ENCODE measurements at regions not wholly inside any gene's neighbourhood (a gene's known extent, or its start where the extent isn't known, plus 50 kb on each side); places are given as distances from the start of the nearest gene placed in this dataset.

DNA sequence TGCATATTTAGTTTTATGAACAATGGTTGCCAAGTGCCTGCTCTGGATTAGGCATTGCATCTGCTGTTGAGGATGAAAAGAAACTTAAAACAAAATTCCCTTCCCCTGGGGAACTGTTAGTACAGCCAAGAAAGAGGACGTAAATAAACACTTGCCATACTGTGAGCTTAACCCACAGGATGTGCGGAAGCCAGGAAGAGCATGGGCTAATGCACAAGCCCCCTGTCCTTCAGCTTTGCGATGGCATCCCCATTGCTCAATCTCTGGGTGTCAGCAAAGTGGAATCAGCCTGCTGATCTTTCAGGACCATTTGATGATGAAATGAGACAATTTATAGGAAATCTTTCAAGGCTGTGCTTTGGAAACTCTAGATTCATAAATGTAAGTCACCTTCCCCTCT, 399.9 kb upstream of the IGFBP3 start:
- TF ChIP-seq, protein P1, sequence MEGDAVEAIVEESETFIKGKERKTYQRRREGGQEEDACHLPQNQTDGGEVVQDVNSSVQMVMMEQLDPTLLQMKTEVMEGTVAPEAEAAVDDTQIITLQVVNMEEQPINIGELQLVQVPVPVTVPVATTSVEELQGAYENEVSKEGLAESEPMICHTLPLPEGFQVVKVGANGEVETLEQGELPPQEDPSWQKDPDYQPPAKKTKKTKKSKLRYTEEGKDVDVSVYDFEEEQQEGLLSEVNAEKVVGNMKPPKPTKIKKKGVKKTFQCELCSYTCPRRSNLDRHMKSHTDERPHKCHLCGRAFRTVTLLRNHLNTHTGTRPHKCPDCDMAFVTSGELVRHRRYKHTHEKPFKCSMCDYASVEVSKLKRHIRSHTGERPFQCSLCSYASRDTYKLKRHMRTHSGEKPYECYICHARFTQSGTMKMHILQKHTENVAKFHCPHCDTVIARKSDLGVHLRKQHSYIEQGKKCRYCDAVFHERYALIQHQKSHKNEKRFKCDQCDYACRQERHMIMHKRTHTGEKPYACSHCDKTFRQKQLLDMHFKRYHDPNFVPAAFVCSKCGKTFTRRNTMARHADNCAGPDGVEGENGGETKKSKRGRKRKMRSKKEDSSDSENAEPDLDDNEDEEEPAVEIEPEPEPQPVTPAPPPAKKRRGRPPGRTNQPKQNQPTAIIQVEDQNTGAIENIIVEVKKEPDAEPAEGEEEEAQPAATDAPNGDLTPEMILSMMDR (IDR thresholded peaks at IDR 0.05), result no peak
- TF ChIP-seq POLR2A (IDR thresholded peaks at IDR 0.05), result no peak
